Gastrocnemius medialis (tissue), 4 donors: ENCODE measurements at regions not wholly inside any gene's neighbourhood (a gene's known extent, or its start where the extent isn't known, plus 50 kb on each side); places are given as distances from the start of the nearest gene placed in this dataset.

ENCODE experiments used
- ATAC-seq, 2 donors: fragments of 150-250 bp; one replicate each; pipeline ENCODE4 v1.9.1; 2016
- DNase-seq, 2 donors: peaks; one replicate each; pipeline ENCODE4 v3.0.0-alpha.2; 2019
- H3K27ac ChIP-seq, 4 donors: fragments of 200-600 bp; sonication (generic); 1 replicate in 1 of 4; 2 replicates in 3 of 4; pipeline ENCODE4 v1.5.1; 2016 to 2018; ENCODE audit warnings: mild to moderate bottlenecking in 2 of 4, moderate library complexity in 1 of 4
- H3K27me3 ChIP-seq, 3 donors: fragments of 200-600 bp; sonication (generic) in 2 of 3; 1 replicate in 1 of 3; 2 replicates in 2 of 3; pipeline versions ENCODE4 v1.5.1 to v1.6.0; 2016 to 2019; ENCODE audit warnings: mild to moderate bottlenecking in 1 of 3, moderate library complexity in 1 of 3
- H3K36me3 ChIP-seq, 2 donors: fragments of 200-600 bp; sonication (generic) in 1 of 2; one replicate each; pipeline ENCODE4 v1.5.1; 2017 to 2018
- H3K4me1 ChIP-seq, 2 donors: fragments of 200-600 bp; sonication (generic) in 1 of 2; one replicate each; pipeline ENCODE4 v1.5.1; 2016 to 2017; ENCODE audit warnings: mild to moderate bottlenecking in 2 of 2
- H3K4me3 ChIP-seq, 4 donors: fragments of 200-600 bp; sonication (generic) in 3 of 4; 1 replicate in 1 of 4; 2 replicates in 3 of 4; pipeline ENCODE4 v1.5.1; 2016 to 2019; ENCODE audit warnings: mild to moderate bottlenecking in 2 of 4
- H3K9me3 ChIP-seq, 3 donors: fragments of 200-600 bp; sonication (generic) in 2 of 3; 1 replicate in 1 of 3; 2 replicates in 2 of 3; pipeline ENCODE4 v1.5.1; 2016 to 2019
- CTCF ChIP-seq, 5 experiments: fragments of 450-650 bp in 3 of 5; fragments of 200-600 bp in 2 of 5; sonication (generic) in 2 of 5; IDR thresholded peaks in 4 of 5; conservative IDR thresholded peaks in 1 of 5; 1 replicate in 4 of 5; 2 replicates in 1 of 5; pipeline ENCODE4 v1.5.1; 2016 to 2019; ENCODE audit warnings: antibody characterized with exemption in 5 of 5, mild to moderate bottlenecking in 3 of 5, moderate library complexity in 3 of 5
- POLR2A ChIP-seq, 2 donors: fragments of 450-650 bp; IDR thresholded peaks; one replicate each; pipeline ENCODE4 v1.6.1; 2017; ENCODE audit warnings: antibody characterized with exemption in 2 of 2, mild to moderate bottlenecking in 2 of 2, moderate library complexity in 2 of 2
- in situ Hi-C, 4 donors: fragments of 200-750 bp; cut with MboI; loops; one replicate each; pipeline versions ENCODE4 v1.15.0 to v1.8.0; 2017; ENCODE audit warnings: low sequenced_read_pairs in 4 of 4
- intact Hi-C: fragments of 100-400 bp; cut with DNase I; formaldehyde crosslinking; loops from one replicate; pipeline ENCODE4 v1.15.1; 2023; ENCODE audit warnings: low total_unique reads

GRCh38 chr15:69934607-69935006 is 163.1 kb downstream of the TLE3 start:
- ATAC-seq (no peak), DNase-seq (no peak)
- no peaks in the 10 kb centered on the region for H3K27me3 ChIP-seq
- TF ChIP-seq CTCF (IDR thresholded peaks at IDR 0.05 in 4 of 5, conservative IDR thresholded peaks at IDR 0.05 in 1 of 5) (no peak), POLR2A (IDR thresholded peaks at IDR 0.05) (no peak)
- in situ Hi-C loops (no loop called here), intact Hi-C loops (no loop called here)
- H3K36me3 ChIP-seq, result peaks cover 0 to 3% of the 10 kb centered on the region in 2 donors
- peaks cover 0 to 9% (median 0%) of the 10 kb centered on the region in 3 donors for H3K9me3 ChIP-seq
- no peak overlapping the region for H3K27ac ChIP-seq
- H3K4me1 ChIP-seq, result peaks cover 15 to 19% of the 10 kb centered on the region in 2 donors
- H3K4me3 ChIP-seq, result no peak overlapping the region

- no peaks in the 10 kb centered on the region for H3K4me1 ChIP-seq
- in situ Hi-C loops, result no loop called here
- no peaks in the 10 kb centered on the region for H3K27me3 ChIP-seq
- no peak for ATAC-seq
- H3K4me3 ChIP-seq, result no peak overlapping the region
- peaks cover 0 to 3% of the 10 kb centered on the region in 2 donors for H3K36me3 ChIP-seq
- H3K9me3 ChIP-seq, result peaks cover 0 to 9% (median 0%) of the 10 kb centered on the region in 3 donors
- TF ChIP-seq CTCF (IDR thresholded peaks at IDR 0.05 in 4 of 5, conservative IDR thresholded peaks at IDR 0.05 in 1 of 5) (no peak), POLR2A (IDR thresholded peaks at IDR 0.05) (no peak)
- H3K27ac ChIP-seq, result no peak overlapping the region
- DNase-seq, result no peak
- intact Hi-C loops, result no loop called here
Observed at GRCh38 chr15:69939513-69940440, 157.9 kb downstream of the TLE3 start.

- peaks cover 0 to 3% of the 10 kb centered on the region in 2 donors for H3K36me3 ChIP-seq
- intact Hi-C loops, result no loop called here
- in situ Hi-C loops, result no loop called here
- no peaks in the 10 kb centered on the region for H3K4me1 ChIP-seq
- TF ChIP-seq CTCF (IDR thresholded peaks at IDR 0.05 in 4 of 5, conservative IDR thresholded peaks at IDR 0.05 in 1 of 5), result no peak
- no peak for TF ChIP-seq POLR2A (IDR thresholded peaks at IDR 0.05)
- H3K4me3 ChIP-seq, result no peak overlapping the region
- H3K9me3 ChIP-seq, result peaks cover 0 to 1% (median 0%) of the 10 kb centered on the region in 3 donors
- H3K27ac ChIP-seq, result no peak overlapping the region
- H3K27me3 ChIP-seq, result no peaks in the 10 kb centered on the region
- DNase-seq (no peak), ATAC-seq (no peak)
Observed at GRCh38 chr15:69940441-69941300, 157.0 kb downstream of the TLE3 start.

GRCh38 chr15:69941301-69941605 is 156.5 kb downstream of the TLE3 start:
- ATAC-seq (no peak), DNase-seq (no peak)
- no peak overlapping the region for H3K4me3 ChIP-seq
- H3K27ac ChIP-seq, result no peak overlapping the region
- no peaks in the 10 kb centered on the region for H3K36me3 ChIP-seq
- in situ Hi-C loops (no loop called here), intact Hi-C loops (no loop called here)
- H3K4me1 ChIP-seq, result no peaks in the 10 kb centered on the region
- H3K27me3 ChIP-seq, result no peaks in the 10 kb centered on the region
- no peaks in the 10 kb centered on the region for H3K9me3 ChIP-seq
- no peak for TF ChIP-seq POLR2A (IDR thresholded peaks at IDR 0.05)
- TF ChIP-seq CTCF (IDR thresholded peaks at IDR 0.05 in 4 of 5, conservative IDR thresholded peaks at IDR 0.05 in 1 of 5), result no peak
